Islet precursor cell (in vitro differentiated cells): ENCODE measurements at regions not wholly inside any gene's neighbourhood (a gene's known extent, or its start where the extent isn't known, plus 50 kb on each side); places are given as distances from the start of the nearest gene placed in this dataset.
"Not testable (repeated sequence)": the region's sequence is repeated elsewhere in the genome, so short reads cannot be mapped to it uniquely, and the experiment has no call there.

Experiments used
- DNase-seq: peaks from one replicate; pipeline ENCODE4 v3.0.0-alpha.2; 2018

DNA sequence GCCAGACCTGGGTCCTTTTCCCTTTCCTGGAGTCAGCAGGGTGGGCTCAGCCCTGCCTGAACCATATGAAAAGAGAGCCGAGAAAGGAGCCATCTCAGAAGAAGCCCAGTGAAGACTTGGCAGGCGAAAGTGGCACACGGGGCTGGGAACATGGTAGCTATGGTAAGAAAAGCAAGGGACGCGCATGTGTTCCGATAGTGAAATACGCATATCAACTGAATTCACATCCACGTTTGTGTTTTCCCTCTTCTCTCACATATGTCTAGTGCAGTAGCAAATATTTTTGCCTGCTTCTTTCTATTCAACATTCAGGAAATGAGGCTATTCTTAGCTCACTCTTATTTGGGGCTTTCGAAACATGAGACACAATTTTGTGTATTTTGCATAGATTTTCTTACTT is 54.1 kb upstream of the PEG3 start:
- no peak for DNase-seq

DNA sequence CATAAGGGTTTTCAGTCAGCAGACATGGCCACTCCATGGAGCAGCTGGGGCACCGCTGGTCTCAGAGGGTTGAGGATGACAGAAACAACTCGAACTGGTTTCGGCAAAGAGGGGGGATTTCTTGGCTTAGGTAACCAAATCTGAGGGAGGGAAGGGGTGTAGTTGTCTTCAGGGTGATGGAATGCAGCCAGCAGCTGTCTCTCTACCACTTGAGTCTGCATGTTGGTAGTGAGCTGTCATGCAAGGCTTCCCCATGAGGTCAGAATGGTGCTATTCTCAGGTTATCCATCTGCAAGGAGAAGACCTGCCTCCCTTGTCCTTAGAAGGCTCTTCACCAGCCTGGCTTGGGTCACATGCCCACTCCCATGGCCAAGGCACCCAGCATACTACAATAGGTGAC is 55.6 kb upstream of the PEG3 start:
- no peak for DNase-seq

DNA sequence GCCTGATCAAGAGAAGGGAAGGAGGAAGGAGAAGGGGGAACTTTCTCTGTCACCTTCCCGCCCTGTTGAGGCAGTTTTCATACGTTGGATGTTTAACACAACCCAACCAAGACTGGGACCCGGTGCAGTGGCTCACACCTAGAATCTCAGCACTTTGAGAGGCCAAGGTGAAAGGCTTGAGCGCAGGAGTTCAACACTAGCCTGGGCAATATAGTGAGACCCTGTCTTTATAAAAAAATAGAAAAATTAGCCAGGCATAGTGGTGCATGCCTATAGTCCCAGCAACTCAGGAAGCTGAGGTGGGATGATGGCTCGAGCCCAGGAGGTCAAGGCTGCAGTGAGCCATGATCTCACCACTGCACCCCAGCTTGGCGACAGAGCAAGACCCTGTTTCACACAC is 59.4 kb upstream of the PEG3 start:
- DNase-seq = no peak

DNA sequence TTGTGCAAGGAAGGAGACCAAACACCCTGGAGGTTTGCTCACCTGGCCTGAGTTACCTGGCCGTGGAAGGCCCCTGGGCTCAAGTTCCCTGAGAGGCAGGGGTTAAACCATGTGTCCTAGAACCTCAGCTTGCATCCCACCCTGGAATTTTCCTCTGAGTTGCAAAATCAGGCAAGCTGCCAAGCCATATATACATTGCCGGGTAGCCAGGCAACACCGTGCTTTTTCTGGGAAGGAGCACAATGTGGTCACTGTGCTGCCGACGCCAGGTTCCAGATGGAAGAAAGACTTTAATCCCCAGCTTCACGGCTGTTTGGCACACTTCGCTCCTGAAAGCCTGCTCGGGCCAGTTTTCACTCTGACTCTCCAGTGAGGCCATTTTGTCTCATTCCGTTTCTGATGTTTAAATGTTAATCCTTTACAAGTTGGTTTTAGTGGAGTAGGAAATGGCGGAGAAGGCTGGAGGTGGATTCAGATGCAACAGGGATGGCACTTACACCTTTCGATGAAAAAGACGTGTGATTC is 60.1 kb upstream of the PEG3 start:
- DNase-seq = no peak

DNA sequence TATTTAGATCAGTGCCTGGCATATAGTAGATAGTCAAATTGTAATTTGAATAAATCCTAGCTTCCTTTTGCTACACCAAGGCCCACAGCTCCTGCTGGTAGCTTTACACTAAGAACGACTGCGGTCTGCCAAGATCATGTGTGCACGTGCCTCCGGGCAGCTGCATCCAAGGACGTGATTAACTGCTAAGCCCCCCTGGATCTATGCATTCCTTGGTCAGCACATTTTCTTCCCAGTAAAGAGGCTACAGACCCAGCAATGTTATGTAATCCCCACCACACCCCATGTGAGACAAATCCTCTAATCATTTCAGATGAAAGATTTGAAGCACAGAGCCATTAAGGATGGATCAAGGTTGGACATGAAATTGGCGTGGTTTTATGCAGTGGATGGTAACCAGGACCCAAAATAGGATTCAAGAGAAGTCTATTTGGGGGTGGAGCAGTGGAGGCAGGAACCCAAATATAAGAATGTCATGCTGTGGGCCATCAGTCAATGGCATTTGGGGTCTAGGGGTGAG is 65.2 kb upstream of the PEG3 start:
- DNase-seq = no peak

DNA sequence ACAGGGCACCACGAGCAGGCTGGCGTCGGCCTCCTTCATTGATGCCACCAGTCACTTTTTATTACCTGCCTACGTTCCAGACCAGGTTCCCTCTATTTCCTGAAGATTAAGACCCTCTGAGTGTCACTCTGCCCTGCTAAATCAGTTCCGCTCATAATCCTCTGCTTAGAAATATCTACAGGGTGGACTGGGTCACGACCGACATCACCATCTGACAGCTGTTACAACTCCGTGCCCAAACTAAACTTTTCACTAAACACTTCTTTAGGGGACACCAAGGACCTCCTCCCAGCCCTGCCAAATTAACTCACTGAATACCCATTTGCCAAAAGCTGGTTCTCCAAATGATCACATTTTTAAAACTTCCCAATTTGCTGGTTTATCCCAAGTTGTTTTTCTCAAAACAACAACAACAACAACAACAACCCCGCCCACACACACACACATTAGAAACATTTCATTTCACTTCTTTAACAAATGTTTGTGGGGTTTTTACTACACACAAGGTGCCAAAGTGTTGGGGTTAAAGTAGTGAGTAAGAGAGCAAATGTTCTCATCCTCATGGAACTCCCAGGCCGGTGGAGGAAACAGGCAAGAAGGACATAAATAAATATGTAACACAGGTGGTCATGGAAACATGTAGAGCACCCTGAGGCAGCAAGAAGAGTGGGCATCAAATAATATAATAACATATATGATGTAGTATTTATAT is 72.0 kb upstream of the PEG3 start:
- DNase-seq = no peak

DNA sequence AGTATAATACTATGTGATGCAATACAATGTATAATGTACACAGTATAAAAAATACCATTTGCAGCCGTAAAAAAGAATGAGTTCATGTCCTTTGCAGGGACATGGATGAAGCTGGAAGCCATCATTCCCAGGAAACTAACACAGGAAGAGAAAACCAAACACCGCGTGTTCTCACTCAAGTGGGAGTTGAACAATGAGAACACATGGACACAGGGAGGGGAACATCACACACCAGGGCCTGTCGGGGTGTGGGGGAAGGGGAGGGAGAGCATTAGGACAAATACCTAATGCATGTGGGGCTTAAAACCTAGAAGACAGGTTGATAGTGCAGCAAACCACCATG is 72.6 kb upstream of the PEG3 start:
- not testable (repeated sequence) for DNase-seq

DNA sequence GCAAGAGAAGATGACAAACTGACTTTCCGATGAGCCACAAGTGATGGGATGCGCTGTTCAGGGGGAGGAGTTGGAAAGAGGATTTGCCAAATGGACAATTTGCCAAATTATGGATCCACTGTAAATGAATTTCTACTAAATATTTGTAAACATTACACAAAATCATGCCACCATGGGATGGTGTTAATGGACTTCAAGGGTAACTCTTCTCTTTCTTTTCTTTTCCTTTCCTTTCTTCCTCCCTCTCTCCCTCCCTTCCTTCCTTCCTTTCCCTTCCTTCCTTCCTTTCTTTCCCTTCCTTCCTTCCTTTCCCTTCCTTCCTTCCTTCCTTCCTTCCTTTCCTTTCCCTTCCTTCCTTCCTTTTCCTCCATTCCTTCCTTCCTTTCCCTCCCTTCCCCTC is 76.0 kb upstream of the PEG3 start:
- no peak for DNase-seq

DNA sequence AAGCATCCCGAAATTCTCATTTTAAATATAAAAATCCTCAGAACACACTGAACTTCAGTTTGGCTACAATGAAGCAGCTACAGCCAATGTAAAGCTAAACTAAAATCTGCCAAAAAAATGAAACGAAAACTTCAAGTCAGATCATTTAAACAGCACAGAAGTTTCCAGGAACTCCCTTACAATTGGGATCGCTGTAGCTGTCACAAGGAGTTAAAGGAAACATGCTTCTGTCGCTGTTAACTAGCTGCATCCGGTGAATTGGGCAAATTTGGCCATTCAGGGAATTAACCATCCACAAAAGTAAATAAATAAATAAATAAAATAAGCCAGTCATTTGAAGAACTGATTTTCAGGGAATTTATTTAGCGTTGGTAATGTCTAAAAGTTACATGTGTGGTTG is 77.0 kb upstream of the PEG3 start:
- no peak for DNase-seq

DNA sequence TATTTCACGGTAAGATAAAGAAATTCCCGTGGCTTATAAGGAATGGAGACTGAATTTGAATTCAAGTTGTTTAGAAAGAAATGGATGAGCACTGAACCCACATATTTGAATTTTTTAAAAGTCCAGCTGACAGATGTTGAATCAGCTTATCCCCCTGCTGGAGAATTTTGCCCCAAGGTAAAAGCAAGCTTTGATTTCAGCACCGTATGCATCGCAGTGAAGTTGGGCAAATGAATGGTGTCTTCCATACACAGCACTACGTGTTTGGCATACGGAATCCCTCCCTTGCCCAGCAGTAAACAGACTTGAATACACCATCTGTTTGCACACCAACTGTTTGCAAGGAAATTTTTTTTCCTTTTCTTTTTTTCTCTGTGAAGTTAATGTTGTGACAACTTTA is 77.5 kb upstream of the PEG3 start:
- no peak for DNase-seq

DNA sequence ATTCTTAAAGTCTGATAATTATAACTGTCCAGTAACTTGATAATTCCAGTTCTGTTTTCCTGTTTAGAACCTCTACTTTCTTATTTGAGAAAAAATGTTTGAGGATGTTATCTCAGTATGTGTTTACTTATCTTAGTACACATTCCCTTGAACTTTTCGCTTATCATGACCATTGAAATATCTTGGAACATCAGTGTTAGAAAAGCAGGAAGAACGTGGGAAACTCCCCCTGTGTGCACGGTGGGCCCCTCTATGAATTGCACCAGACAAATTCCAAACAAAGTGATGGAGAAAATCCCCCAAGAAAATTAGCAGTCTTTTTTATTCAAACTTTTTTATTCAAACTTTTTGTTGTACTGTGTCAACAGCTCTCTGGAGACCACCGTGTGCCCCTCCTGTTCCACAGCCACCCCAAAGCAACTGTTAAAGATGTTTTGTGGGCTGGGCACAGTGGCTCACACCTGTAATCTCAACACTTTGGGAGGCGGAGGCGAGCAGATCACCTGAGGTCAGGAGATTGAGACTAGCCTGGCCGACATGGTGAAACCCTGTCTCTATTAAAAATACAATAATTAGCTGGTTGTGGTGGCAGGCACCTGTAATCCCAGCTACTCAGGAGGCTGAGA is 78.3 kb upstream of the PEG3 start:
- DNase-seq = no peak

DNA sequence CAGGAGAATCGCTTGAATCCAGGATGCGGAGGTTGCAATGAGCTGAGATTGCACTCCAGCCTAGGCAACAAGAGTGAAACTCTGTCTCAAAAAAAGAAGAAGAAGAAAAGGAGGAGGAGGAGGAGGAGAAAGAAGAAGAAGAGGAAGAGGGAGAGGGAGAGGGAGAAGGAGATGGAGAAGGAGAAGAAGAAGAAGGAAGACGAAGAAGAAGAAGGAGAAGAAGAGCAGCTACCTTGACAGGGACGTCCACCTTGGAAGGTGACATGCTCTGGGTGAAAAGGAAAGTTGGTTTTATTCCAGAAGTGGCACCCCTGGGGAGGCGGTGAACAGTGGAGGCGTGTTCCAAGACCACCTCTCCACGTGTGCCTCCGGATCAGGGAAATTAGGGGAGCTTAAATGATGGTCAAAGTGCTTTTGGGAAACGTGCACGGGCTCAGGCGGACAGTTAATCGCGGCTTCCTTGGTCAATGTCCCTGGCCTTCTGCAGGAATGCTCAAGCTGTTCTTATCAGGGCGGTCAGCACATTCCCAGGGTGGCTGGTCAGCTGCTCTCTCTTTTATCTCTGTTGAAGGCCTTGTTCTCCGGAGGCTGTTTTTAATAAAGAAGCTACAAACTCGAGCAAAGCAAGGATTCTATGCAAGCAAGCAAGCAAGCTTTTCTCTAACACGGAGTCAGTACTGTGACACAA is 78.9 kb upstream of the PEG3 start:
- no peak for DNase-seq

DNA sequence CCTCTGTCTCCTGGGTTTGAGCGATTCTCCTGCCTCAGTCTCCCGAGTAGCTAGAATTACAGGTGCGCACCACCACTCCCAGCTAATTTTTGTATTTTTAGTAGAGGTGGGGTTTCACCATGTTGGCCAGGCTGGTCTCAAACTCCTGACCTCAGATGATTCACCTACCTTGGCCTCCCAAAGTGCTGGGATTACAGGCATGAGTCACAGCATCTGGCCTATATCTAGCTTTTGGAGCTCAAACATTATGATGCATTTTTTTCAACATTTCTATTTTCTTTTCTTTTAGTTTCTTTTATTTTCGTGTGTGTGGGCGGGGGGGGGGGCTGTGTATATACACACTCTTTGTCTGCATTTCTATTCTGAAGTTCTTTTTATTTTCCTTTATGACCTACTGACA is 85.6 kb upstream of the PEG3 start:
- not testable (repeated sequence) for DNase-seq

DNA sequence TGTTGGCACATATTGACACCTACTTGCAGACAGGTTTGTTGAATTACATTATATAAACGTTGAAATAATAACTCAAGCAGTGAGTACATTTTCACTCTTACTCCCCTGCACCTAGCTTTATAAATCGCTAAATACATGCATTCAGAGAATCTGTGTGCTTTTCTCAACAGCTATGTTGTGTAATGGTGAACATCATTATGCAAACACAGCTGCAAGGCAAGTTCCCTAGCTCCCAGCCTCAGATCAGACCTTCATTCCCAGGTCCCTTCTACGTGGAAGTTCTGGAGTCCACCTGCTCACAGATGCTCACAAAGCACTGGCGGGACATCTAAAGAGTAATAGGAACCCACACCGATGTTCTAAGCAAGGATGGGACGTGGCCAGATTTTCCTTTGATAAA is 86.8 kb upstream of the PEG3 start:
- DNase-seq = no peak

DNA sequence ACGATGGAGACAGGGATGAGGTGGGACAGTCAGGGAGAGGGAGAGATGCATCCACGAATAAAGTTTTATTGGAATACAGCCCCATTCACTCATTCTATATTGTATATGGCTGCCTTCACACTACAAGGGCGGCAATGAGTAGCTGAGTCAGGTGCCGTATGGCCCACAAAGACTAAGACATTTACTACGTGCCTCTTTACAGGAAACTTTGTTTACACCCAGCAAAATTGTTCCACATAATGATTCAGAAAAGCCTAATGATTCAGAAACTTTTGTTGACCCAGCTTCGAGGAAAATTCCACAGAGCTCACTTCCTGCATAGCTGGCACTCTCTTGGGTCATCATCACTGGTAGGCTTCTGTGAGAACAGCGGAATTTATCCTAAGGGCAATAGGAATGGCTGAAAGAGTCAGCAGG is 87.3 kb upstream of the PEG3 start:
- no peak for DNase-seq

DNA sequence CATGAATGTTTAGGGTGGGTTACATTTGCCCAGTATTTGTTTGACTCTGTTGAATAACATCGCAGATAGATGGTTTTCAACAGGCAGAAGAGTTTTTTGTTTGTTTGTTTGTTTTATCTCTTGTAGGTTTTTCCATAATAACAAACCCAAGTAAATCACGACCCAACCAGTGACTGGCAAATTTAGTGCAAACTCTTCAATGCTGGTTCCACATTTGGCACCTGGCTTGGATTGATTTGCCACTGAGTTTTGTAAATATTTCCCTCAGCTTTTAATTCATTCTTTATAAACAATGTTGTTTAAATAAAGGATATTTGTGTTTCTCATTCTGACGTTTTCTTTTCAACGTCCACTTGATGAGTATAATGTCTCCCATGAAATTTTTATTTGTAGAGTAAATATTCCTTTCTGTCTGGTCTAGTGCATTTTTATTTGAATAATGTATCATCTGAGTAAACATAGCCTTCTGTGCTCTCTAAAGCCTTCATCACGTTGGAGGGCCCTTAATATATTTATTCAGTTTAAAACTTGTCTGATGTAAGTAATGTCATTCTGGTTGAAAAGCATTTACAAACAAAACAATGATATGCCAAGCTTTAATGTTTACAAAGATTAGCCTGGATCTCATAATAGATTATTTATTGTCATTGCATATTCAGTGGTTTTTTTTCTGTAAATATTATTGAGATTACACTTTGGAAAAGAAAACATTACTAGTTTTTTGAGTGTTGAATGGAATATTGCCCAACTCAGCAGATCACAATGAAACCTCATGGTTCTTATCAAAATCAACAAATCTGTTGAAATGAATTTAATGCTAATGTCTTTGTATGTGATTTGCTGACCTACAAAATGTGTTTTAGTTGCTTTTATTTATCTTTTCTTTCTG is 90.4 kb upstream of the PEG3 start:
- no peak for DNase-seq

DNA sequence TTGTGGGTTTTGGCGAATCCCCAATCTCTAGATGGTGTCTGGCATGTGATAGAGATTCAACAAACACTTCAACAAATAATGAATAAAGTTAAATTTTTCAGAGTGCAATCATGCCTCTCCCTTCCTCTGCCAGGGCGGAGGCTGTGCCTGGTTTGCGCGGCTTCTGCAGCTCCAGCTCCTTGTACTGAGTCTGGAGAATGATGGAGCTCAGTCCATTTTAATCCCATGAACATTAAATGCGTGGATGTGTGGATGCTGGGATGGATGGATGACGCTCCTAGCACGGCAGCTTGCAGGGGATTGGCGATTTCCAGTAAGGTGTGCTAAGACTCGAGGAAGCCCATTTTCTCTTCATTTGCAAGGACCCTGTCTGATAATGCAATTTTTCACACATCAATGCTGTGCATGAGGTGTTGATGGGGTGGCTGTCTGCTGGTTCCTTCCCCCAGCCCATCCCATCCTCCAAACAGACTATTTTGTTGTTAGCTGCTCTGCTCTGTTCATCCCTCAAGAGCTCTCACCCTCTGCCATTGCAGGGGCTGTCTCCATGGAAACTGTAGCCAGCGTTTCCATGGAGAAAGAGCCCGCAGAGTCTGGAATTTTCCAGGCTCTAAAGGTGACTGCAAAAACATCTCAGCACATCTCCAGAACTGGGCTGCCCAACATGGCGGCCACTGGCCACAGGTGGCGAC is 92.6 kb upstream of the PEG3 start:
- no peak for DNase-seq

DNA sequence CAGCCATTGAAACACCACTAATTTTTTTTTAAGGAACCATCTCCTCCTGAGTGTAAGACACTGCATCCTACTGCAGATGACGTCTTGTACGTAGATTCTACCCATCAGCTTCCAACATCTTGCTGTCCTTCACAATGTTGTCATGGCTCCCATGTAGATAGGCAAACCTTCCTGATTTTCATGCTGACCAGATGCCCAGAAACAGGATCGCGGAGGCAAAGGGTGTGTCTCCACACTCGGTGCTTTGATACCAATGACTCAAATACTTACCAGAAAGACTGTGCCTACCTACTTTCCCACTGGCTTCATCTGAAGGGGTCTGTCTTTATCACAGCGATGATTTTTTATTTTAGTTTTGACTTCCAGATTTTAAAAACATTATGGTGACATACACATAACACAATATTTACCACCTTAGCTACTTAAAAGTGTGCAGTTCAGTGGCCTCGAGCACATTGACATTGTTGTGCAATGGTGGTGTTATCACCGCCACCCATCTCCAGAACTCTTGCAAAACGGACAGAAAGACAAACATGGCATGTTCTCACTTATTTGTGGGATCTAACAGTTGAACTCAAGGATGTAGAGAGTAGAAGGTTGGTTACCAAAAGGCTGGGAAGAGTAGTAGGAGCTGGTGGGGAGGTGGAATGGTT is 94.0 kb upstream of the PEG3 start:
- no peak for DNase-seq

DNA sequence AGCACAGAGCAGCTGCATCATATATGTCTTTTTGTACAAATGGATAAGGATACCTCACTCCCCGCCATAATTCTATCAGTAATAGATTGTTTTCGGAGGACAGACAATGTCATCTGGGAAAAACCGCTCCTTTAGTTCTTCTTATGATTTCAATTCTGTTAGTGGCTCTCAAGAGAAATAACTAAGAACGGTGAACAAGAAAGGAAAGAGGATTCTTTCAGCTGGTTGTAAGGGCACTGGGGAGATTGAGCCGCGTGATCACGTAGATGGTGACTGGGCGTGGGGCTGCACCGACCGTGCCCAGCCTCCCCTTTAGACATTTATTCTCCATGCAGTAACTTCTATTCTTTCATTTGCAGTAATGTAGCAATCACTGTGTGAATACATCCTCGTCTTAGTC is 99.4 kb upstream of the PEG3 start:
- no peak for DNase-seq

DNA sequence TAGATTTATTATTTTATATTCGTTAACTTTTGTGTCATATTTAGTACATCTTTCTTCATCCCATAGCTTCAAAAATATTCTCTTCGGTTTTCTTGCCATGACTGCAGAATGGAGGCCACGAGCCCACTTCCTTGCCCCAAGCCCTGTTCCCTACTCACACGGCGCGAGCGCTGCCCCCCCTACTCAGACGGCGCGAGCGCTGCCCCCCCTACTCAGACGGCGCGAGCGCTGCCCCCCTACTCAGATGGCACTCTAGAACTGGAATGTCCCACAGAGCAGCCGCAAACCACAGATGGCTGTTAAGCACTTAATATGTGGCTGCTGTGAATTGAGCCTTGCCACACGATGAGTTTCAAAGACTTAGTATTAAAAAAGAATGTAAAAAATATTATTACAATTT is 102.2 kb upstream of the PEG3 start:
- peak; percentile 66 for DNase-seq

DNA sequence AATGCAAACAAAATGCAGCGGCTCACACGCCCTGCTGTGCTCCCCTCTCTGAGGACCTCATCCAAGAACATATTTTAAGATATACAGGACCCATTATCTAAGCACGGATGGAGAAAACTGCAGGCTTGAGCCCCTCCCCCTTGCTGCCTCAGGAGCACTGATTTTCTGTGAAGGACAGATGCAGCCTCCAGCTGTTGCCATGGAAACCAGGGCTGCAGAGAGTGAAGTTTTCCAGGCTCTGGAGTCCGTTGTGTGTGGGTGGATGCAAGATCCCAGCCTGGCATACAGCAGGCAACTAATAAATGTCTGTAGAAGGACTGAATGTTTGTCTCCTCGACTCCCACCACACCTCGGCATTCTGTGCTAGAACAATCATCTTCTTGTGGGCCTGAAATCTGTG is 105.6 kb upstream of the PEG3 start:
- DNase-seq = no peak

DNA sequence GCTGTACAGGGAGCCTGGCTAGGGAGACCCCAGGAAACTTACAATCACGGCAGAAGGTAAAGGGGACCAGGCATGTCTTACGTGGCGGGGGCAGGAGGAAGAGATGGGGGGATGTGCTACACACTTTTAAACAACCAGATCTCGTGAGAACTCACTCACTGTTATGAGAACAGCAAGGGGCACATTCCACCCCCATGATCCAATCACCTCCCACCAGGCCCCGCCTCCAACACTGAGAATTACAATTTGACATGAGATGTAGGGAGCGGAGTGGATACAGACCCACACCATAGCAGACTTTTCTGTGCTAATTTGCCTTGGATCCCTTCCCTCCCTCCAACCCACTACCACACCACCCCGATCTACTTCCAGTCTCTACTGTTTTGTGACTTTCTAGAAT is 106.7 kb upstream of the PEG3 start:
- no peak for DNase-seq
